PC-9 (cell line): ENCODE measurements at regions not wholly inside any gene's neighbourhood (a gene's known extent, or its start where the extent isn't known, plus 50 kb on each side); places are given as distances from the start of the nearest gene placed in this dataset.

Source experiments
- EZH2 ChIP-seq: fragments of 200-600 bp; sonication (generic); IDR thresholded peaks from 2 replicates; pipeline ENCODE4 v1.8.0; 2017; ENCODE audit warnings: antibody characterized with exemption, low read depth
- TF ChIP-seq, protein P1 (sequence below): fragments of 200-600 bp; sonication (generic); conservative IDR thresholded peaks from 2 replicates; pipeline ENCODE4 v1.6.1; 2017; ENCODE audit warnings: mixed run types, antibody characterized with exemption, mild to moderate bottlenecking, moderate library complexity

DNA sequence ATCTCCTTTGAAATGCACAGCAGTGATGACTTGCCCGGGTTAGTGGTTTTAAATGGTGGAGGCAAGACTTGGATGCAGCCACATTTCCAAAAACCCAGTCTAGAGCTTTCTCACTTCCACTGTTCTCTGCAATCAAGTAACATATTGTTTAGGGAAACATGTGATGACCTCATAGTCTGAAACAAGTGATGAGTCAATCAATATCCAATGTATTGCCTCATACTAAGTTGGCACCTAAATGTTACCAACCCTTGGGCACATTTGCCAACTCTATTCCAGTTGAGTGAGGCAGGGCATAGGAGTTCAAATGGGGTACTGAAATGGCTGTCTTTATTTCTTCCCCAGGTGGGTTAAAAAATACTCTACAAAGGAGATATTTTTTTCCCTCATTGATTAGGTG is 1105.4 kb downstream of the VRK1 start:
- TF ChIP-seq, protein P1, sequence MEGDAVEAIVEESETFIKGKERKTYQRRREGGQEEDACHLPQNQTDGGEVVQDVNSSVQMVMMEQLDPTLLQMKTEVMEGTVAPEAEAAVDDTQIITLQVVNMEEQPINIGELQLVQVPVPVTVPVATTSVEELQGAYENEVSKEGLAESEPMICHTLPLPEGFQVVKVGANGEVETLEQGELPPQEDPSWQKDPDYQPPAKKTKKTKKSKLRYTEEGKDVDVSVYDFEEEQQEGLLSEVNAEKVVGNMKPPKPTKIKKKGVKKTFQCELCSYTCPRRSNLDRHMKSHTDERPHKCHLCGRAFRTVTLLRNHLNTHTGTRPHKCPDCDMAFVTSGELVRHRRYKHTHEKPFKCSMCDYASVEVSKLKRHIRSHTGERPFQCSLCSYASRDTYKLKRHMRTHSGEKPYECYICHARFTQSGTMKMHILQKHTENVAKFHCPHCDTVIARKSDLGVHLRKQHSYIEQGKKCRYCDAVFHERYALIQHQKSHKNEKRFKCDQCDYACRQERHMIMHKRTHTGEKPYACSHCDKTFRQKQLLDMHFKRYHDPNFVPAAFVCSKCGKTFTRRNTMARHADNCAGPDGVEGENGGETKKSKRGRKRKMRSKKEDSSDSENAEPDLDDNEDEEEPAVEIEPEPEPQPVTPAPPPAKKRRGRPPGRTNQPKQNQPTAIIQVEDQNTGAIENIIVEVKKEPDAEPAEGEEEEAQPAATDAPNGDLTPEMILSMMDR = no peak
- no peak for TF ChIP-seq EZH2
